ENCODE measurements at regions not wholly inside any gene's neighbourhood (a gene's known extent, or its start where the extent isn't known, plus 50 kb on each side); places are given as distances from the start of the nearest gene placed in this dataset.

DNA sequence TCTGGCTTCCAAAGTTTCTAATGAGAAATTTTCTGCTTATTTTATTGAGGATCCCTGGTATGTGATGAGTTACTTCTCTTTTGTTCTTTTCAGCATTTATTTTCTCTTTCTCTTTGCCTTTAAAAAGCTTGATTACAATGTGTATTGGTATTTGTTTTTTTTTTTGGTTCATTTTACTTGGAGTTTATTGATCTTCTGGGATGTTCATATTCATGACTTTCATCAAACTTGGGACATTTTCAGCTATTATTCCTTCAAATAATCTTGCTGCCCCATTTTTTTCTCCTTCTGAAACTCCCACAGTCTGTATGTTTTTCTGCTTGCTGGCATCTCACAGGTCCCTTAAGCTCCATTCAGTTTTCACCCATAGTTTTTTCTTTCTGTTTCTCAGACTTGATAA is 102.4 kb downstream of the PRDM13 start:
- TF ChIP-seq, protein P1, sequence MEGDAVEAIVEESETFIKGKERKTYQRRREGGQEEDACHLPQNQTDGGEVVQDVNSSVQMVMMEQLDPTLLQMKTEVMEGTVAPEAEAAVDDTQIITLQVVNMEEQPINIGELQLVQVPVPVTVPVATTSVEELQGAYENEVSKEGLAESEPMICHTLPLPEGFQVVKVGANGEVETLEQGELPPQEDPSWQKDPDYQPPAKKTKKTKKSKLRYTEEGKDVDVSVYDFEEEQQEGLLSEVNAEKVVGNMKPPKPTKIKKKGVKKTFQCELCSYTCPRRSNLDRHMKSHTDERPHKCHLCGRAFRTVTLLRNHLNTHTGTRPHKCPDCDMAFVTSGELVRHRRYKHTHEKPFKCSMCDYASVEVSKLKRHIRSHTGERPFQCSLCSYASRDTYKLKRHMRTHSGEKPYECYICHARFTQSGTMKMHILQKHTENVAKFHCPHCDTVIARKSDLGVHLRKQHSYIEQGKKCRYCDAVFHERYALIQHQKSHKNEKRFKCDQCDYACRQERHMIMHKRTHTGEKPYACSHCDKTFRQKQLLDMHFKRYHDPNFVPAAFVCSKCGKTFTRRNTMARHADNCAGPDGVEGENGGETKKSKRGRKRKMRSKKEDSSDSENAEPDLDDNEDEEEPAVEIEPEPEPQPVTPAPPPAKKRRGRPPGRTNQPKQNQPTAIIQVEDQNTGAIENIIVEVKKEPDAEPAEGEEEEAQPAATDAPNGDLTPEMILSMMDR (IDR thresholded peaks at IDR 0.05; ENCODE audit: insufficient read depth, low read length), result no peak
- TF ChIP-seq, protein P2, sequence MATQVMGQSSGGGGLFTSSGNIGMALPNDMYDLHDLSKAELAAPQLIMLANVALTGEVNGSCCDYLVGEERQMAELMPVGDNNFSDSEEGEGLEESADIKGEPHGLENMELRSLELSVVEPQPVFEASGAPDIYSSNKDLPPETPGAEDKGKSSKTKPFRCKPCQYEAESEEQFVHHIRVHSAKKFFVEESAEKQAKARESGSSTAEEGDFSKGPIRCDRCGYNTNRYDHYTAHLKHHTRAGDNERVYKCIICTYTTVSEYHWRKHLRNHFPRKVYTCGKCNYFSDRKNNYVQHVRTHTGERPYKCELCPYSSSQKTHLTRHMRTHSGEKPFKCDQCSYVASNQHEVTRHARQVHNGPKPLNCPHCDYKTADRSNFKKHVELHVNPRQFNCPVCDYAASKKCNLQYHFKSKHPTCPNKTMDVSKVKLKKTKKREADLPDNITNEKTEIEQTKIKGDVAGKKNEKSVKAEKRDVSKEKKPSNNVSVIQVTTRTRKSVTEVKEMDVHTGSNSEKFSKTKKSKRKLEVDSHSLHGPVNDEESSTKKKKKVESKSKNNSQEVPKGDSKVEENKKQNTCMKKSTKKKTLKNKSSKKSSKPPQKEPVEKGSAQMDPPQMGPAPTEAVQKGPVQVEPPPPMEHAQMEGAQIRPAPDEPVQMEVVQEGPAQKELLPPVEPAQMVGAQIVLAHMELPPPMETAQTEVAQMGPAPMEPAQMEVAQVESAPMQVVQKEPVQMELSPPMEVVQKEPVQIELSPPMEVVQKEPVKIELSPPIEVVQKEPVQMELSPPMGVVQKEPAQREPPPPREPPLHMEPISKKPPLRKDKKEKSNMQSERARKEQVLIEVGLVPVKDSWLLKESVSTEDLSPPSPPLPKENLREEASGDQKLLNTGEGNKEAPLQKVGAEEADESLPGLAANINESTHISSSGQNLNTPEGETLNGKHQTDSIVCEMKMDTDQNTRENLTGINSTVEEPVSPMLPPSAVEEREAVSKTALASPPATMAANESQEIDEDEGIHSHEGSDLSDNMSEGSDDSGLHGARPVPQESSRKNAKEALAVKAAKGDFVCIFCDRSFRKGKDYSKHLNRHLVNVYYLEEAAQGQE (IDR thresholded peaks at IDR 0.05; ENCODE audit: insufficient replicate concordance, low read depth), result no peak
- TF ChIP-seq GABPA (IDR thresholded peaks at IDR 0.05; ENCODE audit: low read depth) (no peak), POLR2AphosphoS5 (IDR thresholded peaks at IDR 0.05; ENCODE audit: low read depth) (no peak)

All from HL-60 (cell line).